HG03060 (cell line): ENCODE measurements at regions not wholly inside any gene's neighbourhood (a gene's known extent, or its start where the extent isn't known, plus 50 kb on each side); places are given as distances from the start of the nearest gene placed in this dataset.

Experiments
- ATAC-seq: cut with Tn5 transposase; IDR thresholded peaks from one replicate; pipeline ENCODE4 v1.9.1; 2021; ENCODE audit warnings: low read depth, moderate number of reproducible peaks; ENCODE audit not compliant: unreplicated experiment

DNA sequence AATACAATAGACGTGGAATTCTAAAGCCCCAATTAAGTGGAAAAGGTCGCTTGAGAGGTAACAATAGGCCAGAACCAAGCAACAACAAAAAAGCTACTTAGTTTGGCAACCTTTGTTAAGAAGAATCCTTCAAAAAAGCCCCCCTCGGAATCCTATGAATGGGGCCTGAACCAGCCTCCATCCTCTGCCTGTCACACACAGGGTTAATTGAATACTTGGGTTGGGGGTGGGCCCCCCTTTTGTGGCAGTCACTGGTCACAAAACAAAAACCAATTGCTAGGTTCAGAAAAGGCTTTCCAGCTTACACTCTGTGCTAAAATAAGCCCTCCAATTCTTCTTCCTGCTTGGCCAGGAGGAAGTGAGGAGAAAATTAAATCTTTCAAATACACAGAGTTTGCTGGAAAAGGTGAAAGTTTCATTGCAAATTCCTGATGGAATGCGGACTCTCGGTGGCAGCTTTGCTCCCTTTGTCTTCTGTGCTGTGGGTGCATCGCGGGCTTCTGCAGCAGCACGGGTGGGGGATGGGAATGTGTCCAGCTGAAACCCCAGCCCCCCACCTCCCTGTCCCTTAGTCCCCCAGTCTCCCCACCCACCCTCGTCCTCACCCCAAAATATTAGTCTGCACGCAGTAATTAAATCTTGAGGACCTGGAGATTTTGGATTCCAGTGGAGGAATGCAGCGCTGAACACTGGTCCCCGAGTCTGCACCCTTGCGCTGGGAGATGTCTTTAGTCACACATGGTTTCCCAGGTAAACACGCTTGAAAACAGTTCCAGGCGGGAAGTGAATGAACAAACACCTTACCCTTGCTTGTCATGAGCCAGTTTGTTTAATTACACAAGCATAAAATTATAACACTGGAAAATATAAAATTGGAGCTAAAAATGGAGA, 254.3 kb downstream of the SOX11 start:
- ATAC-seq: no peak

- no peak for ATAC-seq
Measured at GRCh38 chr2:5950736-5951135, 258.6 kb downstream of the SOX11 start.

- ATAC-seq: no peak
Measured at GRCh38 chr2:5951471-5951870, 259.3 kb downstream of the SOX11 start.

DNA sequence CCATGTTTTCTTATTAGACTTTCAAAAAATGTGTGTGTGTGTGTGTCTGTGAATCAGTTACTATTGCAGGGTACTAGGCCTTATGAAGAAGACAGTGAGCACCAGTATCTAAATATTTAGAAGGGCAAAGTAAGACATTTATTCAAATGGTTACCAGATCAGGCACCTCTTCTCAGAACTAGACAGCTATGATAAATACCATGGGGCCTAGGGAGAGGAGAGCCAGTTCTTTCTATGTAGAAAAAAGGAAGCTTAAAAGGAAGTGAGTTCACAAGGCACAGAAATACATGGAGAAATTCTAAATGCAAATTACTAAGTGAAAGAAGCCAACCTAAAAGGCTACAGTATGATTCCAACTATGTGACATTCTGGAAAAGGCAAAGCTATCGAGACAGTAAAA, 261.3 kb downstream of the SOX11 start:
- no peak for ATAC-seq

- no peak for ATAC-seq
Measured at GRCh38 chr2:5954509-5954908, 262.3 kb downstream of the SOX11 start.

GRCh38 chr2:5955921-5956320, 263.7 kb downstream of the SOX11 start:
- no peak for ATAC-seq

GRCh38 chr2:5959836-5960820, 267.9 kb downstream of the SOX11 start:
- ATAC-seq: no peak

- no peak for ATAC-seq
Measured at GRCh38 chr2:5967506-5967905, 275.3 kb downstream of the SOX11 start.

GRCh38 chr2:5969303-5969702, 277.1 kb downstream of the SOX11 start:
- ATAC-seq: no peak

DNA sequence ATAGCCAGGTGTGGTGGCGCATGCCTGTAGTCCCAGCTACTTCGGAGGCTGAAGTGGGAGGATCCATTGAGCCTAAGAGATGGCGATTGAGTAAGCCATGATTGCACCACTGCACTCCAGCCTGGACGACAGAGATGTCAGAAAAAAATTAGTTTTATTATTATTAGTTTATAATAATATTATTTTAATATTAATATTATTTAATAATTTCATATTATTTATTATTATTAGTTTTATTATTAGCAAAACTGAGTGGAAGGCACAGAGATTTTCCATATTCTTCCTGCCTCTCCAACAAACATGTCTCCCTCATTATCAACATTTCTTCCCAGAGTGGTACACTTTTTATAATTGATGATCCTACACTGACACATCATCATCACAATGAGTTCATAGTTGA, 278.2 kb downstream of the SOX11 start:
- no peak for ATAC-seq

DNA sequence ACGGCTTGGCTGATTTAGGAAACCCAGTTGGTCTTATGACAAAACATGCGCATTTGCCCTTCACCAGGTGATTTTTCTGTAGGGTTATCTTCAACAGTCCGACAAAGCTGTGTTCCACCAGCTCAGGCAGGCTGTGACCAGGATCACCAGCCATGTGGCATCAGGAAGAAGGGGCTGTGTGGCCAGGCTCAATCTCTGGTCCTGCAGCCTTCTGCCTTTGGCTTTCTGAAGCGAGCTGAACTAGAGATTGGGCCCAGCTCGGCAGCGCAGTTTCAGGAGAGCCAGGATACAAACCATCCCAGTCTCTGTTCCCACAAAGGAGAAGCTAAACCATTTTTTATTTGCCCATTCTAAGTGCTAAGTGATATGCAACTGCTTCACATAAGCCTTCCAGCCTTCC, 282.3 kb downstream of the SOX11 start:
- no peak for ATAC-seq

DNA sequence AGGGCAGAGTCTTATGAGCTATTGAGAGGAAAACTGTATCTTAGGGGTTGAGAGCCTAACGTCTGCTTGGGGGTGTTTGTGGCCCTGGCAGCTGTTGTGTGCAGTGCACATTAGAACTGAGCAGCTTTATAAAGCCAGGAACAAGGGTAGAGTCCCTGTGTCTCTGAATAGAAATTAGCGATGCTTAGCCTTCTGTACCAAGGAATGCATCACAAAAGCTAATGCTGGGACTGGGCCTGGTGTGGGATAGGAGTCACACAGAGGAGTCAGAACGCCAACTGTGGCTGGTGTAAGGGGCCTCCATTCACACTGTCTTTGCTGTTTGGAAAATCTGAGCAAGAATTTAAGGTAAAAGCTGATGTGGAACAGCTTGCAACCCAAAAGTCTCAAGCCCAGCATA, 283.2 kb downstream of the SOX11 start:
- no peak for ATAC-seq

DNA sequence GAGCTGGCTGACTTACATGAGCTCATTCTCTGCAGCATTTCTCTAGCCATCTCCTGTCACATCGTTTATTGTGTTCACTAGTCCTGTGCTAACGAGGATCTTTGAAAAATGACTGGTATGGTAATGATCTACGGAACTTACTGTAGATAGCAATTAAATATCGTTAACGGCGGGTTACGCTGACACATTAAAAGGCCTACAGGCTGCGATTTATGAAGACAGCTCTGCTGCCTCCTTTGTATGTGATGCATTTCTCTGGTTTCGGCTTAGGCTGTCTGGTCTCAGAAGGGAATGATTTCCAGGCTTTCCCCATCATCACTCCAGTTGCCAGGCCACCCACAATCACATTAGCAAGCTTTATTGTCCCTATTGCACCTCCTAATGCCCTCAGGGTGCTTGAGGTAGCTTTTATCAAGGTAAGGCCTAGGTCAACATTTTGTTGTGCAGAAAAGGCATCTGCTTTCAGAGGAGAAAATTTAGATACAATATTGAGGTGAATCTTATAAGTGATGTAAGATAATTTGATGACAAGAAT, 284.4 kb downstream of the SOX11 start:
- no peak for ATAC-seq

DNA sequence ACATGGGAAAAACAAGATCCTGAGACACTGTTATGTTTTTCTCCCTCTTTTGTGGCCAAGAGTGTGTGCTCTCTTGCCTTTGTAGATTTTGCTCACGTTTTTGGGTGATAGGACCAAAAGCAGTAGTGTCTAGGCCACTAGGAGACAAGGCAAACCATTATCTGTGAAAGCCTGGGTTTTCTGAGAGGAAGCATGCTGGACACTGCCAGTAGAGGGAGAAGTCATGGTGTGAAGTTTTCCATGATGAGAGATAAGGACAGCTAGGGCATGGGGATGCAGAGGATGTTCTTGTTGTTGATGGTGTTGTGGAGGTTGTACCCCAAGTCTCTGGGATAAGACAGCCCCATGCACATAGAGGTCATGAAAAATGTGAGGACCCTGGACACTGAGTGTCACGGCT, 285.3 kb downstream of the SOX11 start:
- ATAC-seq: no peak

GRCh38 chr2:5978131-5978751, 286.1 kb downstream of the SOX11 start:
- no peak for ATAC-seq

- no peak for ATAC-seq
Measured at GRCh38 chr2:5980450-5981190, 288.4 kb downstream of the SOX11 start.

GRCh38 chr2:5982193-5982902, 290.2 kb downstream of the SOX11 start:
- ATAC-seq: no peak

GRCh38 chr2:5982903-5983265, 290.7 kb downstream of the SOX11 start:
- no peak for ATAC-seq

DNA sequence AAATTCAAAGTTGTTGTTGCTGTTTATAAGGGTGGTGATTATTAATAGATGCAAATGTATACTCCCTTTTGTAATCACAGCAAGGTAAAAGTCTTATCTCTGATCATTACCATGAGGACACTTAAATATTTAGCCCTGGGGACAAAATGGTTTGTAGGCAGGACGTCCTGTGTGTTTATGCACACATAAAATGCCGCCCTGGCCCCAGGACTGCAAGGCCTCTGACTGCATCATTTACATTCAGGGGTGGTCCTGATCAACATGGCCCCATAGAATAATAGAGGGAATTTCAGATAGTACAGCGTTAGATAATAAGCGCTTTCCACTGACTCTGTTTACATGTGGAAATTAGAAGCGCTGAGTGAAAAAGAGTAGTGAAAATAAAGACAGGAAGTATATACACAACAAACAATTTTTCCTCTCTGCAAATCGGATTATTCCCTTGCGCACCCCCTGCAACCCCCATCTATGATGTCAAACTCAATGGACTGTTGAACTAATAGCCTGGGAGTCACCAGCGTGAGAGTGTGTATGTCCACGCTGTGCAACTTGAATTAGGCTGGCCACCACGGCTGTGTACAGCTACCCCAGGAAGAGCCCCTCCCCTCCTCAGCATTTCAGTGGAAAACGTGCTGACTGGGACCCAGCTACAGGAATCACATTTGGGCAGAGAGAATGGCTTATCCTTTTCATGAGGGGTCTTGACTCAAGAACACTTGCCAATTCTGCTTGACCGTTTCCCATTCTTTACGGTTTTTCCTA, 291.5 kb downstream of the SOX11 start:
- no peak for ATAC-seq
